PC-9 (cell line): ENCODE measurements at regions not wholly inside any gene's neighbourhood (a gene's known extent, or its start where the extent isn't known, plus 50 kb on each side); places are given as distances from the start of the nearest gene placed in this dataset.
A peak's percentile ranks its signal among the peaks of the same experiment; 100 is the strongest.

Source experiments
- BruUV-seq: library from RNA; stranded (reverse); fragments of 400-500 nt; replicated peaks from 2 replicates; lab custom pipeline; 2021; lab: Mats Ljungman, UMichigan
- CTCF ChIA-PET: fragments of 300-600 bp; sonication (Branson Sonifier 250); formaldehyde crosslinking; loops from one replicate; lab custom pipeline; 2022; ENCODE audit warnings: antibody characterized with exemption; lab: Charles Lee
- POLR2A ChIA-PET: fragments of 300-600 bp; sonication (Branson Sonifier 250); formaldehyde crosslinking; loops from one replicate; lab custom pipeline; 2022; ENCODE audit warnings: antibody characterized with exemption; ENCODE audit not compliant: unreplicated experiment; lab: Charles Lee
- DNase-seq, 2 experiments: peaks; one replicate each; pipeline versions ENCODE4 v3.0.0 to v3.0.0-alpha.2; 2015 to 2022; ENCODE audit warnings: mixed read lengths in 1 of 2
- H2AFZ ChIP-seq: fragments of 200-600 bp; sonication (generic); 2 replicates; pipeline ENCODE4 v1.8.1; 2017; ENCODE audit warnings: antibody characterized with exemption
- H3F3A ChIP-seq: fragments of 200-600 bp; sonication (generic); 2 replicates; pipeline ENCODE4 v1.8.1; 2017; ENCODE audit warnings: antibody characterized with exemption, mild to moderate bottlenecking, low read depth; ENCODE audit not compliant: insufficient read depth
- H3K27ac ChIP-seq: fragments of 200-600 bp; sonication (generic); 2 replicates; pipeline ENCODE4 v1.6.1; 2016; ENCODE audit warnings: mixed run types
- H3K27me3 ChIP-seq: fragments of 200-600 bp; sonication (generic); 2 replicates; pipeline ENCODE4 v1.6.1; 2016; ENCODE audit warnings: low read depth, mixed run types; ENCODE audit not compliant: insufficient read depth
- H3K36me3 ChIP-seq: fragments of 200-600 bp; sonication (generic); 2 replicates; pipeline ENCODE4 v1.6.1; 2016; ENCODE audit warnings: low read depth, mixed run types
- H3K4me1 ChIP-seq: fragments of 200-600 bp; sonication (generic); replicated peaks from 2 replicates; pipeline ENCODE4 v1.6.1; 2016; ENCODE audit warnings: mixed run types; ENCODE audit not compliant: insufficient read depth
- H3K4me2 ChIP-seq: fragments of 200-600 bp; sonication (generic); 2 replicates; pipeline ENCODE4 v1.6.1; 2017; ENCODE audit warnings: mixed run types
- H3K4me3 ChIP-seq: fragments of 200-600 bp; sonication (generic); 2 replicates; pipeline ENCODE4 v1.6.1; 2016; ENCODE audit warnings: mixed run types
- H3K79me2 ChIP-seq: fragments of 200-600 bp; sonication (generic); 2 replicates; pipeline ENCODE4 v1.6.1; 2017; ENCODE audit warnings: low read depth, mixed run types
- H3K9me2 ChIP-seq: fragments of 200-600 bp; sonication (generic); 2 replicates; pipeline ENCODE4 v1.8.1; 2017; ENCODE audit warnings: mild to moderate bottlenecking; ENCODE audit not compliant: insufficient read depth
- H3K9me3 ChIP-seq: fragments of 200-600 bp; sonication (generic); 2 replicates; pipeline ENCODE4 v1.8.1; 2016; ENCODE audit warnings: low read depth; ENCODE audit not compliant: insufficient read depth
- H4K20me1 ChIP-seq: fragments of 200-600 bp; sonication (generic); 2 replicates; pipeline ENCODE4 v1.8.1; 2017; ENCODE audit not compliant: insufficient read depth
- EZH2 ChIP-seq: fragments of 200-600 bp; sonication (generic); IDR thresholded peaks from 2 replicates; pipeline ENCODE4 v1.8.0; 2017; ENCODE audit warnings: antibody characterized with exemption, low read depth
- intact Hi-C: fragments of 100-400 bp; cut with micrococcal nuclease; formaldehyde crosslinking; loops from one replicate; pipeline ENCODE4 v1.10.0; 2022; ENCODE audit not compliant: unreplicated experiment
- TF ChIP-seq, protein P1 (sequence below): fragments of 200-600 bp; sonication (generic); conservative IDR thresholded peaks from 2 replicates; pipeline ENCODE4 v1.6.1; 2017; ENCODE audit warnings: mixed run types, antibody characterized with exemption, mild to moderate bottlenecking, moderate library complexity

- Histone ChIP-seq H2AFZ (no peak overlapping the region; the same call in 1 of the 2 replicates), H3K9me2 (peaks cover 4% of the 10 kb centered on the region; the same call in 1 of the 2 replicates), H3K4me2 (no peak overlapping the region), H3K27me3 (no peaks in the 10 kb centered on the region), H3K79me2 (no peaks in the 10 kb centered on the region), H3K27ac (no peak overlapping the region), H3K4me3 (no peak overlapping the region), H3K4me1 (peaks cover 11% of the 10 kb centered on the region), H3K9me3 (no peaks in the 10 kb centered on the region; the same call in 1 of the 2 replicates), H3F3A (no peaks in the 10 kb centered on the region), H4K20me1 (no peaks in the 10 kb centered on the region), H3K36me3 (no peaks in the 10 kb centered on the region)
- intact Hi-C loops, result loop anchor here (10.0 kb wide), 1 partner anchor 64 kb away; no protein-coding TSS in a partner anchor
- no peak for DNase-seq
- TF ChIP-seq, protein P1, sequence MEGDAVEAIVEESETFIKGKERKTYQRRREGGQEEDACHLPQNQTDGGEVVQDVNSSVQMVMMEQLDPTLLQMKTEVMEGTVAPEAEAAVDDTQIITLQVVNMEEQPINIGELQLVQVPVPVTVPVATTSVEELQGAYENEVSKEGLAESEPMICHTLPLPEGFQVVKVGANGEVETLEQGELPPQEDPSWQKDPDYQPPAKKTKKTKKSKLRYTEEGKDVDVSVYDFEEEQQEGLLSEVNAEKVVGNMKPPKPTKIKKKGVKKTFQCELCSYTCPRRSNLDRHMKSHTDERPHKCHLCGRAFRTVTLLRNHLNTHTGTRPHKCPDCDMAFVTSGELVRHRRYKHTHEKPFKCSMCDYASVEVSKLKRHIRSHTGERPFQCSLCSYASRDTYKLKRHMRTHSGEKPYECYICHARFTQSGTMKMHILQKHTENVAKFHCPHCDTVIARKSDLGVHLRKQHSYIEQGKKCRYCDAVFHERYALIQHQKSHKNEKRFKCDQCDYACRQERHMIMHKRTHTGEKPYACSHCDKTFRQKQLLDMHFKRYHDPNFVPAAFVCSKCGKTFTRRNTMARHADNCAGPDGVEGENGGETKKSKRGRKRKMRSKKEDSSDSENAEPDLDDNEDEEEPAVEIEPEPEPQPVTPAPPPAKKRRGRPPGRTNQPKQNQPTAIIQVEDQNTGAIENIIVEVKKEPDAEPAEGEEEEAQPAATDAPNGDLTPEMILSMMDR, result no peak
- TF ChIP-seq EZH2, result no peak
- no TSS peak for BruUV-seq
- ChIA-PET CTCF (no interaction called here), POLR2A (no interaction called here)
Measured at GRCh38 chr13:64538711-64539110, 2691.4 kb downstream of the PCDH9 start.

- no peak for TF ChIP-seq EZH2
- TF ChIP-seq, protein P1, result no peak
- DNase-seq, result no peak
- intact Hi-C loops, result loop anchor here (10.0 kb wide), 1 partner anchor 60 kb away; no protein-coding TSS in a partner anchor
- H3K4me1 ChIP-seq, result no peaks in the 10 kb centered on the region
- H3F3A ChIP-seq, result no peaks in the 10 kb centered on the region
- no peak overlapping the region for H3K4me3 ChIP-seq
- H3K9me2 ChIP-seq, result no peaks in the 10 kb centered on the region
- no peaks in the 10 kb centered on the region for H3K79me2 ChIP-seq
- BruUV-seq, result no TSS peak
- H3K36me3 ChIP-seq, result no peaks in the 10 kb centered on the region
- no peaks in the 10 kb centered on the region for H3K9me3 ChIP-seq
- no peak overlapping the region for H3K4me2 ChIP-seq
- H3K27ac ChIP-seq, result no peak overlapping the region
- no peaks in the 10 kb centered on the region for H4K20me1 ChIP-seq
- POLR2A ChIA-PET, result no interaction called here
- CTCF ChIA-PET, result interaction anchor here (0.6 kb wide), 1 partner anchor 60 kb away, joined by 3 read pairs; no protein-coding TSS in a partner anchor
- H2AFZ ChIP-seq, result peak overlapping the region; percentile 29; the same call in 1 of the 2 replicates
- H3K27me3 ChIP-seq, result no peaks in the 10 kb centered on the region
Measured at GRCh38 chr13:64534302-64534701, 2695.8 kb downstream of the PCDH9 start.

DNA sequence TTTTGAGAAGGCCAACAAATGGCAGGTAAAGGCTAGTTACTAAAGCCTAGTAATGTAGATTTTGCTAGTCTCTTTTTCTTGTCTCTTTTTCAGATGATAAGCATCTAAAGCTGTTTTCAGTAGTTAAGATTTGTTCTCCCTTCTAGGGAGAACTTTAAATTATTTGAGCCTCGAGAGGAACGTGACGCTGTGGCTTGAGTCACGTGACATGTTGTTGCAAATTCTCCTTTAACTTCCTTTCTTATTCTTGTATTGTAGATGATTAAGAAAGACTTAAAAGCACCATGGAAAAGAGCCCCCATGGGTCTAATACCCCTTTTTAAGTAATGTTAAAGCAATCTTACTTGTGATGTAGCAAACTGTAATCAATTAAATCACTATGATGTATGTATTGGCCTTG, 2698.7 kb downstream of the PCDH9 start:
- ChIA-PET CTCF (no interaction called here), POLR2A (no interaction called here)
- Histone ChIP-seq H3K4me2 (no peak overlapping the region), H3K27ac (no peak overlapping the region), H3K79me2 (no peaks in the 10 kb centered on the region), H3K4me3 (no peak overlapping the region), H2AFZ (no peak overlapping the region), H3K4me1 (no peaks in the 10 kb centered on the region), H3K27me3 (no peaks in the 10 kb centered on the region), H3K9me2 (no peaks in the 10 kb centered on the region), H3K36me3 (no peaks in the 10 kb centered on the region), H3K9me3 (no peaks in the 10 kb centered on the region), H3F3A (no peaks in the 10 kb centered on the region), H4K20me1 (no peaks in the 10 kb centered on the region)
- no peak for DNase-seq
- BruUV-seq, result no TSS peak
- TF ChIP-seq EZH2, result no peak
- TF ChIP-seq, protein P1, result no peak
- intact Hi-C loops, result loop anchor here (10.0 kb wide), 1 partner anchor 57 kb away; no protein-coding TSS in a partner anchor
